Activated CD4-positive, alpha-beta T cell treated with anti-CD3 and anti-CD28 coated beads, Interleukin-10, Interleukin-2, amounts not matched to agents 100 ng/mL and 50 ng/mL, durations not matched to agents 16 hours and 8 hours (primary cell): ENCODE measurements at regions not wholly inside any gene's neighbourhood (a gene's known extent, or its start where the extent isn't known, plus 50 kb on each side); places are given as distances from the start of the nearest gene placed in this dataset.

ENCODE experiments used
- DNase-seq: peaks from one replicate; pipeline ENCODE4 v3.0.0-alpha.2; 2020

GRCh38 chr18:37661478-37661877 is 95.9 kb upstream of the CELF4 start:
- no peak for DNase-seq

GRCh38 chr18:37661061-37661460 is 95.5 kb upstream of the CELF4 start:
- DNase-seq: no peak

- DNase-seq: no peak
Measured at GRCh38 chr18:37660658-37661057, 95.1 kb upstream of the CELF4 start.

GRCh38 chr18:37659906-37660305 is 94.3 kb upstream of the CELF4 start:
- DNase-seq: no peak

- DNase-seq: no peak
Measured at GRCh38 chr18:37658894-37659293, 93.3 kb upstream of the CELF4 start.

GRCh38 chr18:37657493-37657892 is 91.9 kb upstream of the CELF4 start:
- no peak for DNase-seq

GRCh38 chr18:37654731-37655369 is 89.3 kb upstream of the CELF4 start:
- no peak for DNase-seq

GRCh38 chr18:37654034-37654433 is 88.4 kb upstream of the CELF4 start:
- DNase-seq: no peak

- DNase-seq: no peak
Measured at GRCh38 chr18:37653618-37654017, 88.0 kb upstream of the CELF4 start.

GRCh38 chr18:37649930-37650329 is 84.3 kb upstream of the CELF4 start:
- no peak for DNase-seq

GRCh38 chr18:37649416-37649815 is 83.8 kb upstream of the CELF4 start:
- DNase-seq: no peak

GRCh38 chr18:37641573-37641972 is 76.0 kb upstream of the CELF4 start:
- DNase-seq: no peak

GRCh38 chr18:37640504-37640903 is 74.9 kb upstream of the CELF4 start:
- no peak for DNase-seq

GRCh38 chr18:37639846-37640245 is 74.2 kb upstream of the CELF4 start:
- DNase-seq: no peak

- DNase-seq: no peak
Measured at GRCh38 chr18:37637478-37637850, 71.9 kb upstream of the CELF4 start.

GRCh38 chr18:37636831-37637477 is 71.4 kb upstream of the CELF4 start:
- no peak for DNase-seq

- DNase-seq: no peak
Measured at GRCh38 chr18:37634516-37634915, 68.9 kb upstream of the CELF4 start.

- no peak for DNase-seq
Measured at GRCh38 chr18:37631422-37631821, 65.8 kb upstream of the CELF4 start.

- no peak for DNase-seq
Measured at GRCh38 chr18:37630334-37630733, 64.7 kb upstream of the CELF4 start.

- no peak for DNase-seq
Measured at GRCh38 chr18:37628470-37629220, 63.0 kb upstream of the CELF4 start.

GRCh38 chr18:37624318-37624717 is 58.7 kb upstream of the CELF4 start:
- DNase-seq: no peak

- no peak for DNase-seq
Measured at GRCh38 chr18:37619964-37620363, 54.4 kb upstream of the CELF4 start.

GRCh38 chr18:37617623-37618022 is 52.0 kb upstream of the CELF4 start:
- DNase-seq: no peak
